ENCODE measurements at regions not wholly inside any gene's neighbourhood (a gene's known extent, or its start where the extent isn't known, plus 50 kb on each side); places are given as distances from the start of the nearest gene placed in this dataset.

- TF ChIP-seq, protein P1, sequence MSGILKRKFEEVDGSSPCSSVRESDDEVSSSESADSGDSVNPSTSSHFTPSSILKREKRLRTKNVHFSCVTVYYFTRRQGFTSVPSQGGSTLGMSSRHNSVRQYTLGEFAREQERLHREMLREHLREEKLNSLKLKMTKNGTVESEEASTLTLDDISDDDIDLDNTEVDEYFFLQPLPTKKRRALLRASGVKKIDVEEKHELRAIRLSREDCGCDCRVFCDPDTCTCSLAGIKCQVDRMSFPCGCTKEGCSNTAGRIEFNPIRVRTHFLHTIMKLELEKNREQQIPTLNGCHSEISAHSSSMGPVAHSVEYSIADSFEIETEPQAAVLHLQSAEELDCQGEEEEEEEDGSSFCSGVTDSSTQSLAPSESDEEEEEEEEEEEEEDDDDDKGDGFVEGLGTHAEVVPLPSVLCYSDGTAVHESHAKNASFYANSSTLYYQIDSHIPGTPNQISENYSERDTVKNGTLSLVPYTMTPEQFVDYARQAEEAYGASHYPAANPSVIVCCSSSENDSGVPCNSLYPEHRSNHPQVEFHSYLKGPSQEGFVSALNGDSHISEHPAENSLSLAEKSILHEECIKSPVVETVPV (CRISPR knock-in tag; IDR thresholded peaks at IDR 0.05): no peak
- TF ChIP-seq ZNF8 (CRISPR knock-in tag; IDR thresholded peaks at IDR 0.05): no peak
Measured at GRCh38 chr10:59958882-59959281, 52.5 kb upstream of the CCDC6 start (continued).

DNA sequence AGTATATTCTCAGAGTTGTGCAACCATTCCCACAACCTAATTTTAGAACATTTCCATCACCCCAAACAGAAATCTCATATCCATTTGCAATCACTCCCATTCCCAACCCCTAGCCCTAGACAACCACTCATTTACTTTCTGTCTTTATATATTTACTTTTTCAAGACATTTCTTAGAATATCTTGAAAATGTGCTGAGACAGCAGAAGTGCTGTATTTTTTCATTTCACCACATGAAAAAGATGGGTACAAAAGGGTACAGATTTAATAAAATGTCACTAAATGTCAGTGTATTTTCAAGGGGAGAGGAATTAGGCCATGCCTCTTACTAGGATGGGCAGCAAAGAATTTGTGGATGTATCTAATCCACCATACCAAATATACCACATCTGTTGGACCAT, 51.6 kb upstream of the CCDC6 start:
- TF ChIP-seq OSR1 (CRISPR knock-in tag; IDR thresholded peaks at IDR 0.05) (no peak), ZC3H10 (CRISPR knock-in tag; IDR thresholded peaks at IDR 0.05) (no peak), ZNF565 (CRISPR knock-in tag; conservative IDR thresholded peaks at IDR 0.05; ENCODE audit: low read depth) (no peak), RARB (CRISPR knock-in tag; IDR thresholded peaks at IDR 0.05) (no peak), BACH2 (CRISPR knock-in tag; IDR thresholded peaks at IDR 0.05; ENCODE audit: borderline replicate concordance) (no peak), CSDC2 (CRISPR knock-in tag; IDR thresholded peaks at IDR 0.05) (no peak), ZFP30 (CRISPR knock-in tag; IDR thresholded peaks at IDR 0.05) (no peak), ZNF70 (CRISPR knock-in tag; IDR thresholded peaks at IDR 0.05) (no peak), TCF4 (CRISPR knock-in tag; IDR thresholded peaks at IDR 0.05; ENCODE audit: borderline replicate concordance) (no peak), PPARA (CRISPR knock-in tag; IDR thresholded peaks at IDR 0.05; ENCODE audit: borderline replicate concordance) (no peak), ISL1 (CRISPR knock-in tag; IDR thresholded peaks at IDR 0.05) (no peak), ESRRG (CRISPR knock-in tag; IDR thresholded peaks at IDR 0.05) (no peak), ARNTL (CRISPR knock-in tag; IDR thresholded peaks at IDR 0.05; ENCODE audit: borderline replicate concordance, low read depth) (no peak), ZFP3 (CRISPR knock-in tag; IDR thresholded peaks at IDR 0.05) (no peak)
- TF ChIP-seq, protein P2, sequence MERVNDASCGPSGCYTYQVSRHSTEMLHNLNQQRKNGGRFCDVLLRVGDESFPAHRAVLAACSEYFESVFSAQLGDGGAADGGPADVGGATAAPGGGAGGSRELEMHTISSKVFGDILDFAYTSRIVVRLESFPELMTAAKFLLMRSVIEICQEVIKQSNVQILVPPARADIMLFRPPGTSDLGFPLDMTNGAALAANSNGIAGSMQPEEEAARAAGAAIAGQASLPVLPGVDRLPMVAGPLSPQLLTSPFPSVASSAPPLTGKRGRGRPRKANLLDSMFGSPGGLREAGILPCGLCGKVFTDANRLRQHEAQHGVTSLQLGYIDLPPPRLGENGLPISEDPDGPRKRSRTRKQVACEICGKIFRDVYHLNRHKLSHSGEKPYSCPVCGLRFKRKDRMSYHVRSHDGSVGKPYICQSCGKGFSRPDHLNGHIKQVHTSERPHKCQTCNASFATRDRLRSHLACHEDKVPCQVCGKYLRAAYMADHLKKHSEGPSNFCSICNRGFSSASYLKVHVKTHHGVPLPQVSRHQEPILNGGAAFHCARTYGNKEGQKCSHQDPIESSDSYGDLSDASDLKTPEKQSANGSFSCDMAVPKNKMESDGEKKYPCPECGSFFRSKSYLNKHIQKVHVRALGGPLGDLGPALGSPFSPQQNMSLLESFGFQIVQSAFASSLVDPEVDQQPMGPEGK (CRISPR knock-in tag; IDR thresholded peaks at IDR 0.05; ENCODE audit: borderline replicate concordance): no peak
- TF ChIP-seq, protein P3, sequence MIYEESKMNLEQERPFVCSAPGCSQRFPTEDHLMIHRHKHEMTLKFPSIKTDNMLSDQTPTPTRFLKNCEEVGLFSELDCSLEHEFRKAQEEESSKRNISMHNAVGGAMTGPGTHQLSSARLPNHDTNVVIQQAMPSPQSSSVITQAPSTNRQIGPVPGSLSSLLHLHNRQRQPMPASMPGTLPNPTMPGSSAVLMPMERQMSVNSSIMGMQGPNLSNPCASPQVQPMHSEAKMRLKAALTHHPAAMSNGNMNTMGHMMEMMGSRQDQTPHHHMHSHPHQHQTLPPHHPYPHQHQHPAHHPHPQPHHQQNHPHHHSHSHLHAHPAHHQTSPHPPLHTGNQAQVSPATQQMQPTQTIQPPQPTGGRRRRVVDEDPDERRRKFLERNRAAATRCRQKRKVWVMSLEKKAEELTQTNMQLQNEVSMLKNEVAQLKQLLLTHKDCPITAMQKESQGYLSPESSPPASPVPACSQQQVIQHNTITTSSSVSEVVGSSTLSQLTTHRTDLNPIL (CRISPR knock-in tag; IDR thresholded peaks at IDR 0.05; ENCODE audit: low read depth): no peak
- TF ChIP-seq, protein P1 (CRISPR knock-in tag; IDR thresholded peaks at IDR 0.05): no peak
- TF ChIP-seq, protein P4, sequence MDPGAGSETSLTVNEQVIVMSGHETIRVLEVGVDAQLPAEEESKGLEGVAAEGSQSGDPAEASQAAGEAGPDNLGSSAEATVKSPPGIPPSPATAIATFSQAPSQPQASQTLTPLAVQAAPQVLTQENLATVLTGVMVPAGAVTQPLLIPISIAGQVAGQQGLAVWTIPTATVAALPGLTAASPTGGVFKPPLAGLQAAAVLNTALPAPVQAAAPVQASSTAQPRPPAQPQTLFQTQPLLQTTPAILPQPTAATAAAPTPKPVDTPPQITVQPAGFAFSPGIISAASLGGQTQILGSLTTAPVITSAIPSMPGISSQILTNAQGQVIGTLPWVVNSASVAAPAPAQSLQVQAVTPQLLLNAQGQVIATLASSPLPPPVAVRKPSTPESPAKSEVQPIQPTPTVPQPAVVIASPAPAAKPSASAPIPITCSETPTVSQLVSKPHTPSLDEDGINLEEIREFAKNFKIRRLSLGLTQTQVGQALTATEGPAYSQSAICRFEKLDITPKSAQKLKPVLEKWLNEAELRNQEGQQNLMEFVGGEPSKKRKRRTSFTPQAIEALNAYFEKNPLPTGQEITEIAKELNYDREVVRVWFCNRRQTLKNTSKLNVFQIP (CRISPR knock-in tag; IDR thresholded peaks at IDR 0.05; ENCODE audit: borderline replicate concordance, low read depth): no peak
- TF ChIP-seq, protein P5, sequence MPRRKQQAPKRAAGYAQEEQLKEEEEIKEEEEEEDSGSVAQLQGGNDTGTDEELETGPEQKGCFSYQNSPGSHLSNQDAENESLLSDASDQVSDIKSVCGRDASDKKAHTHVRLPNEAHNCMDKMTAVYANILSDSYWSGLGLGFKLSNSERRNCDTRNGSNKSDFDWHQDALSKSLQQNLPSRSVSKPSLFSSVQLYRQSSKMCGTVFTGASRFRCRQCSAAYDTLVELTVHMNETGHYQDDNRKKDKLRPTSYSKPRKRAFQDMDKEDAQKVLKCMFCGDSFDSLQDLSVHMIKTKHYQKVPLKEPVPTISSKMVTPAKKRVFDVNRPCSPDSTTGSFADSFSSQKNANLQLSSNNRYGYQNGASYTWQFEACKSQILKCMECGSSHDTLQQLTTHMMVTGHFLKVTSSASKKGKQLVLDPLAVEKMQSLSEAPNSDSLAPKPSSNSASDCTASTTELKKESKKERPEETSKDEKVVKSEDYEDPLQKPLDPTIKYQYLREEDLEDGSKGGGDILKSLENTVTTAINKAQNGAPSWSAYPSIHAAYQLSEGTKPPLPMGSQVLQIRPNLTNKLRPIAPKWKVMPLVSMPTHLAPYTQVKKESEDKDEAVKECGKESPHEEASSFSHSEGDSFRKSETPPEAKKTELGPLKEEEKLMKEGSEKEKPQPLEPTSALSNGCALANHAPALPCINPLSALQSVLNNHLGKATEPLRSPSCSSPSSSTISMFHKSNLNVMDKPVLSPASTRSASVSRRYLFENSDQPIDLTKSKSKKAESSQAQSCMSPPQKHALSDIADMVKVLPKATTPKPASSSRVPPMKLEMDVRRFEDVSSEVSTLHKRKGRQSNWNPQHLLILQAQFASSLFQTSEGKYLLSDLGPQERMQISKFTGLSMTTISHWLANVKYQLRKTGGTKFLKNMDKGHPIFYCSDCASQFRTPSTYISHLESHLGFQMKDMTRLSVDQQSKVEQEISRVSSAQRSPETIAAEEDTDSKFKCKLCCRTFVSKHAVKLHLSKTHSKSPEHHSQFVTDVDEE (CRISPR knock-in tag; IDR thresholded peaks at IDR 0.05): no peak
- ATAC-seq: no peak

Measured in SK-N-SH treated with all-trans-retinoic acid at 6 μM for 48 hours (cell line).